MM.1S (cell line): ENCODE measurements at regions not wholly inside any gene's neighbourhood (a gene's known extent, or its start where the extent isn't known, plus 50 kb on each side); places are given as distances from the start of the nearest gene placed in this dataset.

Experiments
- DNase-seq: peaks from one replicate; pipeline ENCODE4 v3.0.0-alpha.2; 2015
- H2AFZ ChIP-seq: fragments of 300-600 bp; sonication (generic); 2 replicates; pipeline ENCODE4 v1.6.0; 2016; ENCODE audit warnings: antibody characterized with exemption, low read length
- H3F3A ChIP-seq: fragments of 300-600 bp; sonication (generic); 2 replicates; pipeline ENCODE4 v1.6.1; 2016; ENCODE audit warnings: mild to moderate bottlenecking, antibody characterized with exemption, low read length, moderate library complexity, mixed read lengths; ENCODE audit not compliant: insufficient read depth
- H3K27ac ChIP-seq: fragments of 300-600 bp; sonication (generic); 2 replicates; pipeline ENCODE4 v1.5.1; 2016; ENCODE audit warnings: mild to moderate bottlenecking, low read length
- H3K27me3 ChIP-seq: fragments of 300-600 bp; sonication (generic); replicated peaks from 2 replicates; pipeline ENCODE4 v1.6.0; 2016; ENCODE audit warnings: low read length; ENCODE audit not compliant: insufficient read depth
- H3K36me3 ChIP-seq: fragments of 300-600 bp; sonication (generic); replicated peaks from 2 replicates; pipeline ENCODE4 v1.6.1; 2016; ENCODE audit warnings: mild to moderate bottlenecking, low read length, mixed read lengths; ENCODE audit not compliant: insufficient read depth
- H3K4me1 ChIP-seq: fragments of 300-600 bp; sonication (generic); 2 replicates; pipeline ENCODE4 v1.6.1; 2016; ENCODE audit warnings: low read length, mixed read lengths
- H3K4me2 ChIP-seq: fragments of 300-600 bp; sonication (generic); 2 replicates; pipeline ENCODE4 v1.6.0; 2016; ENCODE audit warnings: low read depth, low read length
- H3K4me3 ChIP-seq: fragments of 300-600 bp; sonication (generic); 2 replicates; pipeline ENCODE4 v1.5.1; 2016; ENCODE audit warnings: low read length, mixed read lengths
- H3K79me2 ChIP-seq: fragments of 300-600 bp; sonication (generic); 2 replicates; pipeline ENCODE4 v1.6.1; 2016; ENCODE audit warnings: mixed run types, low read length, mixed read lengths
- H3K9ac ChIP-seq: fragments of 300-600 bp; sonication (generic); 2 replicates; pipeline ENCODE4 v1.6.1; 2016; ENCODE audit warnings: low read length, mixed read lengths
- H3K9me2 ChIP-seq: fragments of 300-600 bp; sonication (generic); replicated peaks from 2 replicates; pipeline ENCODE4 v1.6.1; 2016; ENCODE audit warnings: mild to moderate bottlenecking, low read length, mixed read lengths; ENCODE audit not compliant: insufficient read depth
- H3K9me3 ChIP-seq: fragments of 300-600 bp; sonication (generic); replicated peaks from 2 replicates; pipeline ENCODE4 v1.6.1; 2016; ENCODE audit warnings: mild to moderate bottlenecking, low read length, mixed read lengths; ENCODE audit not compliant: insufficient read depth
- H4K20me1 ChIP-seq: fragments of 300-600 bp; sonication (generic); 2 replicates; pipeline ENCODE4 v1.6.1; 2016; ENCODE audit warnings: mild to moderate bottlenecking, low read length, moderate library complexity, mixed read lengths; ENCODE audit not compliant: insufficient read depth
- EZH2 ChIP-seq: fragments of 300-600 bp; sonication (generic); optimal IDR thresholded peaks from 2 replicates; pipeline ENCODE3; 2017; ENCODE audit warnings: low read depth, mild to moderate bottlenecking, antibody characterized with exemption, low read length, mixed read lengths
- EZH2phosphoT487 ChIP-seq: fragments of 300-600 bp; sonication (generic); IDR thresholded peaks from 2 replicates; pipeline ENCODE4 v1.6.1; 2018; ENCODE audit warnings: antibody characterized with exemption, low read length
- TF ChIP-seq, protein P1 (sequence below): fragments of 300-600 bp; sonication (generic); IDR thresholded peaks from 2 replicates; pipeline ENCODE4 v1.5.1; 2016; ENCODE audit warnings: antibody characterized with exemption, low read length, mixed read lengths

DNA sequence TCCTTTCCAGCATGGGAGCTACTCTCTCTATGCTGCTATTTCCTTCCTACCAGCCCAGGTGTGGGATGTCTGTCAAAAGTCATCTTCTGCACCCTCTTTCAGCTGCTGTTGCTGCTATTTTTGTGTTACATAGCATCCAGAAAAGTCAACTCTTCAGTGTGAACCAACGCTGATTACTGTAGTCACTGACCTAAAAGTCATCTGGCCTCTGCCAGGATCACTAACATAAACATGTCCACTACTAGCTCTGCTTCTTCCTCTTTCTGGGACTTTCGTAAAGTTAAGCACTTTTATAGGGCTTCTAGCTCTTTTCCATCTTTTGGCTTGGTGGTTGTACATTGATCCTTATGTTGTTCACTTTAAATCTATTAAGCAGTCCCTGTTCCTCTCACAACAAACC lies 90.2 kb upstream of the CARD18 start:
- Histone ChIP-seq H3K4me2 (no peak overlapping the region), H3F3A (no peaks in the 10 kb centered on the region), H3K4me3 (no peak overlapping the region), H3K4me1 (no peaks in the 10 kb centered on the region), H3K9me3 (no peaks in the 10 kb centered on the region), H3K36me3 (no peaks in the 10 kb centered on the region), H2AFZ (no peak overlapping the region), H3K27me3 (no peaks in the 10 kb centered on the region), H3K9ac (no peak overlapping the region), H3K27ac (no peak overlapping the region), H3K79me2 (no peaks in the 10 kb centered on the region), H4K20me1 (no peaks in the 10 kb centered on the region), H3K9me2 (no peaks in the 10 kb centered on the region)
- TF ChIP-seq EZH2 (no peak), EZH2phosphoT487 (no peak)
- TF ChIP-seq, protein P1, sequence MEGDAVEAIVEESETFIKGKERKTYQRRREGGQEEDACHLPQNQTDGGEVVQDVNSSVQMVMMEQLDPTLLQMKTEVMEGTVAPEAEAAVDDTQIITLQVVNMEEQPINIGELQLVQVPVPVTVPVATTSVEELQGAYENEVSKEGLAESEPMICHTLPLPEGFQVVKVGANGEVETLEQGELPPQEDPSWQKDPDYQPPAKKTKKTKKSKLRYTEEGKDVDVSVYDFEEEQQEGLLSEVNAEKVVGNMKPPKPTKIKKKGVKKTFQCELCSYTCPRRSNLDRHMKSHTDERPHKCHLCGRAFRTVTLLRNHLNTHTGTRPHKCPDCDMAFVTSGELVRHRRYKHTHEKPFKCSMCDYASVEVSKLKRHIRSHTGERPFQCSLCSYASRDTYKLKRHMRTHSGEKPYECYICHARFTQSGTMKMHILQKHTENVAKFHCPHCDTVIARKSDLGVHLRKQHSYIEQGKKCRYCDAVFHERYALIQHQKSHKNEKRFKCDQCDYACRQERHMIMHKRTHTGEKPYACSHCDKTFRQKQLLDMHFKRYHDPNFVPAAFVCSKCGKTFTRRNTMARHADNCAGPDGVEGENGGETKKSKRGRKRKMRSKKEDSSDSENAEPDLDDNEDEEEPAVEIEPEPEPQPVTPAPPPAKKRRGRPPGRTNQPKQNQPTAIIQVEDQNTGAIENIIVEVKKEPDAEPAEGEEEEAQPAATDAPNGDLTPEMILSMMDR, result no peak
- no peak for DNase-seq

DNA sequence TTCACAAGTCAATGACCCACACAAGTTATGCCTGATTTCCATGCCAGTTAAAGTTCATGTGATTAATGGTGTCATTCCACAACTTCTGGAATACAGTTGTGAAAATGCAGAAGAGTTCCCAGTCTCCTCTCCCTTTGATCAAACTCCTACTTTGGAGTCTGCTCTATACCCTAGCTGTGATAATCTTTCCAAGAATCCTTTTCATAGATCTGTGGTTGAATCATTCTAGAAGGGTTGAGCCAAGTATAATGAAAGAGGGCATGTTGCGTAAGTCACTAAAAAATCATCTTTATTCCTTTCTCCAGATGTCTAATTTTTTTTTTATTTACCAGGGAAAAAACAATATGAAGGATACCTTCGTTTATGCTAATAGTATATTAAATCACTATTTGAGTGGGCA lies 89.7 kb upstream of the CARD18 start:
- no peak for DNase-seq
- Histone ChIP-seq H3K27me3 (no peaks in the 10 kb centered on the region), H3K27ac (no peak overlapping the region), H3K79me2 (no peaks in the 10 kb centered on the region), H2AFZ (no peak overlapping the region), H3F3A (no peaks in the 10 kb centered on the region), H3K9me2 (no peaks in the 10 kb centered on the region), H3K36me3 (no peaks in the 10 kb centered on the region), H3K9ac (no peak overlapping the region), H4K20me1 (no peaks in the 10 kb centered on the region), H3K9me3 (no peaks in the 10 kb centered on the region), H3K4me1 (no peaks in the 10 kb centered on the region), H3K4me3 (no peak overlapping the region), H3K4me2 (no peak overlapping the region)
- TF ChIP-seq EZH2phosphoT487 (no peak), EZH2 (no peak)
- TF ChIP-seq, protein P1, result no peak

DNA sequence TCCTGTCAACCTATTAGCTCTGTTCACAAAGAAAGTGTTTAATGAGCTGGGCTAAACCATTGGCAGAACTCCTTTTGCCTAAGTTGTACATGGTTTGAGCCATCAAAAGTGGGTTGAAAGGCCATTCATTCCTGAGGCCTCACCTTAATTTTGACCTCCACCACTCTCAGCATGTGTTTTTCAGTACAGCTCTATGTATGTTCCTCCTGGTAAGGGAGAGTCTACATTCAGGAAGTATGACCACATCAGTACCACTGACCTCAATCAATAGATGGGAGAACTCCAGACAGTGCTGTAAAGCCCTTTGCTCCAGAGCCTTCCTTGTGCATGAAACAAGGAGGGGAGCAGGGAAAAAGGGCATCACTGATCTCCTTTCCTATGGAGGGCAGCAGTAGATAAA lies 87.8 kb upstream of the CARD18 start:
- Histone ChIP-seq H3K4me2 (no peak overlapping the region), H3K27ac (no peak overlapping the region), H3F3A (no peaks in the 10 kb centered on the region), H3K79me2 (no peaks in the 10 kb centered on the region), H4K20me1 (no peaks in the 10 kb centered on the region), H3K27me3 (no peaks in the 10 kb centered on the region), H3K4me1 (no peaks in the 10 kb centered on the region), H2AFZ (no peak overlapping the region), H3K9me3 (no peaks in the 10 kb centered on the region), H3K9ac (no peak overlapping the region), H3K36me3 (no peaks in the 10 kb centered on the region), H3K4me3 (no peak overlapping the region), H3K9me2 (no peaks in the 10 kb centered on the region)
- TF ChIP-seq EZH2phosphoT487, result no peak
- TF ChIP-seq EZH2, result no peak
- TF ChIP-seq, protein P1, result no peak
- no peak for DNase-seq
